Kidney (tissue), 13 donors: ENCODE measurements at regions not wholly inside any gene's neighbourhood (a gene's known extent, or its start where the extent isn't known, plus 50 kb on each side); places are given as distances from the start of the nearest gene placed in this dataset.
A peak's percentile ranks its signal among the peaks of the same experiment; 100 is the strongest.

Experiments used
- DNase-seq, 5 donors: peaks; one replicate each; pipeline ENCODE4 v3.0.0-alpha.2; 2013 to 2020
- FAIRE-seq: peaks from 2 replicates; lab custom pipeline; 2012; peaks lifted over from hg19 to GRCh38; lab: Jason Lieb, UNC
- H3K27ac ChIP-seq, 2 donors: one replicate each; pipeline ENCODE4 v1.7.0; 2013; ENCODE audit warnings: low read depth in 2 of 2, low read length in 2 of 2, inconsistent platforms in 1 of 2
- H3K27me3 ChIP-seq: one replicate; pipeline ENCODE4 v1.7.1; 2013; ENCODE audit warnings: low read length, inconsistent platforms; ENCODE audit not compliant: control insufficient read depth, insufficient read depth
- H3K36me3 ChIP-seq, 3 donors: one replicate each; pipeline versions ENCODE4 v1.7.0 to v1.7.1; 2013; ENCODE audit warnings: low read length in 3 of 3, control low read depth in 1 of 3, inconsistent platforms in 1 of 3; ENCODE audit not compliant: insufficient read depth in 3 of 3, control insufficient read depth in 2 of 3
- H3K4me1 ChIP-seq, 3 donors: one replicate each; pipeline versions ENCODE4 v1.7.0 to v1.7.1; 2013; ENCODE audit warnings: low read length in 3 of 3, inconsistent platforms in 1 of 3, low read depth in 1 of 3; ENCODE audit not compliant: control insufficient read depth in 2 of 3, insufficient read depth in 2 of 3
- H3K4me3 ChIP-seq, 3 donors: one replicate each; pipeline versions ENCODE4 v1.7.0 to v1.8.1; 2013; ENCODE audit warnings: low read length in 3 of 3, control low read depth in 1 of 3, inconsistent platforms in 1 of 3
- H3K9ac ChIP-seq, 3 donors: one replicate each; pipeline versions ENCODE4 v1.7.0 to v1.7.1; 2013; ENCODE audit warnings: low read length in 3 of 3, control low read depth in 1 of 3, inconsistent platforms in 1 of 3
- H3K9me3 ChIP-seq, 3 donors: one replicate each; pipeline versions ENCODE4 v1.7.0 to v1.7.1; 2013; ENCODE audit warnings: low read length in 3 of 3, control low read depth in 1 of 3, inconsistent platforms in 1 of 3; ENCODE audit not compliant: control insufficient read depth in 2 of 3, insufficient read depth in 1 of 3
- CTCF ChIP-seq: IDR thresholded peaks from 3 replicates; pipeline ENCODE4 v1.5.1; 2012; ENCODE audit warnings: mild to moderate bottlenecking, moderate library complexity, borderline replicate concordance; ENCODE audit not compliant: insufficient read depth; ENCODE audit errors: extremely low read depth
- intact Hi-C: fragments of 100-400 bp; cut with DNase I; formaldehyde crosslinking; loops from one replicate; pipeline ENCODE4 v1.11.1; 2022
- donor health status: control.
- donor health status: control.
- donor health status: control.
- donor health status: control.
- donor health status: control.
- donor health status: DM: yes; HTN: yes; CAD: no.
- donor health status: Normal renal cell carcinoma (clear cell type).

GRCh38 chr5:128021411-128021810 is 62.2 kb upstream of the SLC12A2 start:
- intact Hi-C loops = no loop called here
- DNase-seq = no peak
- H3K27me3 ChIP-seq = no peaks in the 10 kb centered on the region
- no peak overlapping the region for H3K9ac ChIP-seq
- H3K4me3 ChIP-seq = no peak overlapping the region
- H3K27ac ChIP-seq = no peak overlapping the region
- peaks cover 0 to 3% (median 0%) of the 10 kb centered on the region in 3 donors for H3K36me3 ChIP-seq
- H3K4me1 ChIP-seq = no peaks in the 10 kb centered on the region
- TF ChIP-seq CTCF = no peak
- FAIRE-seq = peak; percentile 11
- H3K9me3 ChIP-seq = no peaks in the 10 kb centered on the region
